A673 (cell line): ENCODE measurements at regions not wholly inside any gene's neighbourhood (a gene's known extent, or its start where the extent isn't known, plus 50 kb on each side); places are given as distances from the start of the nearest gene placed in this dataset.

ENCODE experiments used
- EZH2 ChIP-seq: fragments of 200-600 bp; sonication (generic); IDR thresholded peaks from 2 replicates; pipeline ENCODE4 v1.6.1; 2017; ENCODE audit warnings: borderline replicate concordance, low read depth, mild to moderate bottlenecking, mixed read lengths, antibody characterized with exemption, low read length; ENCODE audit not compliant: poor library complexity, severe bottlenecking
- TF ChIP-seq, protein P1 (sequence below): fragments of 300-800, 200-600 bp; sonication (generic); conservative IDR thresholded peaks from 2 replicates; pipeline ENCODE4 v1.5.1; 2017; ENCODE audit warnings: low read depth, mild to moderate bottlenecking, antibody characterized with exemption, low read length, moderate library complexity, mixed read lengths

DNA sequence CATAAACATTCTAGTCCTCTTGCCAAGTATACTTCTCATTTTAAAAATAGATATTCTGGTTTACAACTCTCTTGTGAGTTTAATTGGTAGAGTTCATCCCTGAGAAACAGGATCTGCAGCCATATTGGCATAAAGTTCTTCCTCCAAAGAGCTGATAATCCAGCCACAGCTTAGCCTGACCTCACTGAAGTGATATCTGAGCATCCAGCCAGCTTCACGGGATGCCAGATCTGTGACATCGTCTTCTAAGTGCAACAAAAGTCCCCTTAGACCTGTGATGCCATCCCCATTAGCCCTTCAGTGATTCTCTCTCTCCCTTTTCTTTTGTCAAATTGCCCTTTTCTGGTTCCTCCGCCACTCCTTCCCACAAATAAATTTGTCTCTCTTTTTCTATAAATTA, 180.6 kb upstream of the STXBP5 start:
- TF ChIP-seq, protein P1, sequence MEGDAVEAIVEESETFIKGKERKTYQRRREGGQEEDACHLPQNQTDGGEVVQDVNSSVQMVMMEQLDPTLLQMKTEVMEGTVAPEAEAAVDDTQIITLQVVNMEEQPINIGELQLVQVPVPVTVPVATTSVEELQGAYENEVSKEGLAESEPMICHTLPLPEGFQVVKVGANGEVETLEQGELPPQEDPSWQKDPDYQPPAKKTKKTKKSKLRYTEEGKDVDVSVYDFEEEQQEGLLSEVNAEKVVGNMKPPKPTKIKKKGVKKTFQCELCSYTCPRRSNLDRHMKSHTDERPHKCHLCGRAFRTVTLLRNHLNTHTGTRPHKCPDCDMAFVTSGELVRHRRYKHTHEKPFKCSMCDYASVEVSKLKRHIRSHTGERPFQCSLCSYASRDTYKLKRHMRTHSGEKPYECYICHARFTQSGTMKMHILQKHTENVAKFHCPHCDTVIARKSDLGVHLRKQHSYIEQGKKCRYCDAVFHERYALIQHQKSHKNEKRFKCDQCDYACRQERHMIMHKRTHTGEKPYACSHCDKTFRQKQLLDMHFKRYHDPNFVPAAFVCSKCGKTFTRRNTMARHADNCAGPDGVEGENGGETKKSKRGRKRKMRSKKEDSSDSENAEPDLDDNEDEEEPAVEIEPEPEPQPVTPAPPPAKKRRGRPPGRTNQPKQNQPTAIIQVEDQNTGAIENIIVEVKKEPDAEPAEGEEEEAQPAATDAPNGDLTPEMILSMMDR = no peak
- TF ChIP-seq EZH2 = no peak
